ENCODE measurements at regions not wholly inside any gene's neighbourhood (a gene's known extent, or its start where the extent isn't known, plus 50 kb on each side); places are given as distances from the start of the nearest gene placed in this dataset.

- peaks cover 0 to 2% of the 10 kb centered on the region in 2 donors for H3K36me3 Mint-ChIP-seq (ENCODE audit: insufficient read depth in 2 of 2)
- H3K9me3 Mint-ChIP-seq: peaks cover 10 to 14% of the 10 kb centered on the region in 2 donors
- no peaks in the 10 kb centered on the region for H3K27me3 Mint-ChIP-seq (ENCODE audit: low read depth)
- H3K27ac Mint-ChIP-seq: no peak overlapping the region
- DNase-seq: no peak
- H3K4me1 Mint-ChIP-seq (ENCODE audit: low read depth): no peaks in the 10 kb centered on the region
- ATAC-seq (replicated peaks in 1 of 2): no peak
- H3K4me3 Mint-ChIP-seq: no peak overlapping the region
These were observed 828.3 kb upstream of the MIR17HG start for GRCh38 chr13:90519157-90519556.

GRCh38 chr13:90526711-90527110 lies 820.8 kb upstream of the MIR17HG start:
- ATAC-seq (replicated peaks in 1 of 2): no peak
- H3K27me3 Mint-ChIP-seq (ENCODE audit: low read depth): no peaks in the 10 kb centered on the region
- no peak for DNase-seq
- peaks cover 0 to 2% of the 10 kb centered on the region in 2 donors for H3K36me3 Mint-ChIP-seq (ENCODE audit: insufficient read depth in 2 of 2)
- H3K4me3 Mint-ChIP-seq: no peak overlapping the region
- peaks cover 5 to 7% of the 10 kb centered on the region in 2 donors for H3K9me3 Mint-ChIP-seq
- no peak overlapping the region for H3K27ac Mint-ChIP-seq
- H3K4me1 Mint-ChIP-seq (ENCODE audit: low read depth): no peaks in the 10 kb centered on the region

- ATAC-seq (replicated peaks in 1 of 2) (no peak), DNase-seq (no peak)
- H3K4me1 Mint-ChIP-seq (ENCODE audit: low read depth): no peaks in the 10 kb centered on the region
- no peaks in the 10 kb centered on the region for H3K36me3 Mint-ChIP-seq (ENCODE audit: insufficient read depth in 2 of 2)
- H3K27me3 Mint-ChIP-seq (ENCODE audit: low read depth): no peaks in the 10 kb centered on the region
- peaks cover 0 to 2% of the 10 kb centered on the region in 2 donors for H3K9me3 Mint-ChIP-seq
- no peak overlapping the region for H3K4me3 Mint-ChIP-seq
- no peak overlapping the region for H3K27ac Mint-ChIP-seq
These were observed 815.7 kb upstream of the MIR17HG start for GRCh38 chr13:90531744-90532143.

- no peak overlapping the region for H3K4me3 Mint-ChIP-seq
- H3K27ac Mint-ChIP-seq: no peak overlapping the region
- no peak for DNase-seq
- H3K9me3 Mint-ChIP-seq: no peaks in the 10 kb centered on the region
- ATAC-seq (replicated peaks in 1 of 2): no peak
- no peaks in the 10 kb centered on the region for H3K27me3 Mint-ChIP-seq (ENCODE audit: low read depth)
- no peaks in the 10 kb centered on the region for H3K4me1 Mint-ChIP-seq (ENCODE audit: low read depth)
- H3K36me3 Mint-ChIP-seq (ENCODE audit: insufficient read depth in 2 of 2): no peaks in the 10 kb centered on the region
These were observed 814.5 kb upstream of the MIR17HG start for GRCh38 chr13:90532861-90533492.

GRCh38 chr13:90533866-90534265 lies 813.6 kb upstream of the MIR17HG start:
- no peaks in the 10 kb centered on the region for H3K4me1 Mint-ChIP-seq (ENCODE audit: low read depth)
- no peak overlapping the region for H3K4me3 Mint-ChIP-seq
- DNase-seq (no peak), ATAC-seq (replicated peaks in 1 of 2) (no peak)
- H3K9me3 Mint-ChIP-seq: peaks cover 0 to 4% of the 10 kb centered on the region in 2 donors
- no peaks in the 10 kb centered on the region for H3K27me3 Mint-ChIP-seq (ENCODE audit: low read depth)
- peak overlapping the region; percentile 54 for H3K27ac Mint-ChIP-seq
- H3K36me3 Mint-ChIP-seq (ENCODE audit: insufficient read depth in 2 of 2): no peaks in the 10 kb centered on the region

- no peaks in the 10 kb centered on the region for H3K36me3 Mint-ChIP-seq (ENCODE audit: insufficient read depth in 2 of 2)
- H3K4me3 Mint-ChIP-seq: no peak overlapping the region
- no peaks in the 10 kb centered on the region for H3K4me1 Mint-ChIP-seq (ENCODE audit: low read depth)
- no peaks in the 10 kb centered on the region for H3K27me3 Mint-ChIP-seq (ENCODE audit: low read depth)
- ATAC-seq (replicated peaks in 1 of 2): no peak
- H3K9me3 Mint-ChIP-seq: peaks cover 2 to 4% of the 10 kb centered on the region in 2 donors
- DNase-seq: no peak
- no peak overlapping the region for H3K27ac Mint-ChIP-seq
These were observed 812.7 kb upstream of the MIR17HG start for GRCh38 chr13:90534617-90535370.

GRCh38 chr13:90535421-90535820 lies 812.1 kb upstream of the MIR17HG start:
- Mint-ChIP-seq H3K36me3 (ENCODE audit: insufficient read depth in 2 of 2) (no peaks in the 10 kb centered on the region), H3K27ac (no peak overlapping the region), H3K4me3 (no peak overlapping the region), H3K9me3 (peaks cover 2 to 9% of the 10 kb centered on the region in 2 donors), H3K27me3 (ENCODE audit: low read depth) (no peaks in the 10 kb centered on the region), H3K4me1 (ENCODE audit: low read depth) (no peaks in the 10 kb centered on the region)
- ATAC-seq (replicated peaks in 1 of 2) (no peak), DNase-seq (no peak)

GRCh38 chr13:90538063-90538462 lies 809.4 kb upstream of the MIR17HG start:
- H3K27me3 Mint-ChIP-seq (ENCODE audit: low read depth): no peaks in the 10 kb centered on the region
- no peak for DNase-seq
- H3K27ac Mint-ChIP-seq: no peak overlapping the region
- ATAC-seq (replicated peaks in 1 of 2): no peak
- peaks cover 2 to 11% of the 10 kb centered on the region in 2 donors for H3K9me3 Mint-ChIP-seq
- no peaks in the 10 kb centered on the region for H3K36me3 Mint-ChIP-seq (ENCODE audit: insufficient read depth in 2 of 2)
- H3K4me3 Mint-ChIP-seq: no peak overlapping the region
- H3K4me1 Mint-ChIP-seq (ENCODE audit: low read depth): no peaks in the 10 kb centered on the region

GRCh38 chr13:90541346-90541745 lies 806.1 kb upstream of the MIR17HG start:
- Mint-ChIP-seq H3K4me1 (ENCODE audit: low read depth) (no peaks in the 10 kb centered on the region), H3K36me3 (ENCODE audit: insufficient read depth in 2 of 2) (no peaks in the 10 kb centered on the region), H3K27me3 (ENCODE audit: low read depth) (no peaks in the 10 kb centered on the region), H3K9me3 (peaks cover 2 to 15% of the 10 kb centered on the region in 2 donors), H3K27ac (no peak overlapping the region), H3K4me3 (no peak overlapping the region)
- no peak for ATAC-seq (replicated peaks in 1 of 2)
- DNase-seq: no peak

- DNase-seq (no peak), ATAC-seq (replicated peaks in 1 of 2) (no peak)
- Mint-ChIP-seq H3K4me1 (ENCODE audit: low read depth) (no peaks in the 10 kb centered on the region), H3K36me3 (ENCODE audit: insufficient read depth in 2 of 2) (no peaks in the 10 kb centered on the region), H3K27me3 (ENCODE audit: low read depth) (no peaks in the 10 kb centered on the region), H3K9me3 (peaks cover 2 to 16% of the 10 kb centered on the region in 2 donors), H3K27ac (no peak overlapping the region), H3K4me3 (no peak overlapping the region)
These were observed 804.5 kb upstream of the MIR17HG start for GRCh38 chr13:90542959-90543505.

- peaks cover 3 to 11% of the 10 kb centered on the region in 2 donors for H3K9me3 Mint-ChIP-seq
- ATAC-seq (replicated peaks in 1 of 2) (no peak), DNase-seq (no peak)
- no peak overlapping the region for H3K4me3 Mint-ChIP-seq
- H3K27ac Mint-ChIP-seq: no peak overlapping the region
- no peaks in the 10 kb centered on the region for H3K36me3 Mint-ChIP-seq (ENCODE audit: insufficient read depth in 2 of 2)
- no peaks in the 10 kb centered on the region for H3K27me3 Mint-ChIP-seq (ENCODE audit: low read depth)
- no peaks in the 10 kb centered on the region for H3K4me1 Mint-ChIP-seq (ENCODE audit: low read depth)
These were observed 802.2 kb upstream of the MIR17HG start for GRCh38 chr13:90545070-90545840.

- DNase-seq: no peak
- H3K36me3 Mint-ChIP-seq (ENCODE audit: insufficient read depth in 2 of 2): peaks cover 0 to 1% of the 10 kb centered on the region in 2 donors
- no peaks in the 10 kb centered on the region for H3K27me3 Mint-ChIP-seq (ENCODE audit: low read depth)
- no peak overlapping the region for H3K4me3 Mint-ChIP-seq
- no peak overlapping the region for H3K27ac Mint-ChIP-seq
- H3K4me1 Mint-ChIP-seq (ENCODE audit: low read depth): no peaks in the 10 kb centered on the region
- peaks cover 5 to 8% of the 10 kb centered on the region in 2 donors for H3K9me3 Mint-ChIP-seq
- no peak for ATAC-seq (replicated peaks in 1 of 2)
These were observed 800.2 kb upstream of the MIR17HG start for GRCh38 chr13:90547272-90547790.

GRCh38 chr13:90551253-90551652 lies 796.2 kb upstream of the MIR17HG start:
- ATAC-seq (replicated peaks in 1 of 2) (no peak), DNase-seq (no peak)
- no peaks in the 10 kb centered on the region for H3K27me3 Mint-ChIP-seq (ENCODE audit: low read depth)
- peaks cover 0 to 1% of the 10 kb centered on the region in 2 donors for H3K36me3 Mint-ChIP-seq (ENCODE audit: insufficient read depth in 2 of 2)
- H3K4me3 Mint-ChIP-seq: no peak overlapping the region
- H3K4me1 Mint-ChIP-seq (ENCODE audit: low read depth): no peaks in the 10 kb centered on the region
- peaks cover 6 to 7% of the 10 kb centered on the region in 2 donors for H3K9me3 Mint-ChIP-seq
- H3K27ac Mint-ChIP-seq: no peak overlapping the region
